Osteocyte (in vitro differentiated cells): ENCODE measurements at regions not wholly inside any gene's neighbourhood (a gene's known extent, or its start where the extent isn't known, plus 50 kb on each side); places are given as distances from the start of the nearest gene placed in this dataset.

Experiments used
- DNase-seq: peaks from one replicate; pipeline ENCODE4 v3.0.0; 2021; ENCODE audit warnings: mixed read lengths; ENCODE audit not compliant: unreplicated experiment; ENCODE audit errors: extremely low spot score
- H3K27ac Mint-ChIP-seq: one replicate; pipeline ENCODE4 v1.8.0; 2021; ENCODE audit warnings: mild to moderate bottlenecking, mixed read lengths; ENCODE audit not compliant: unreplicated experiment
- H3K27me3 Mint-ChIP-seq: one replicate; pipeline ENCODE4 v1.8.0; 2021; ENCODE audit warnings: mixed read lengths; ENCODE audit not compliant: unreplicated experiment
- H3K36me3 Mint-ChIP-seq: one replicate; pipeline ENCODE4 v1.8.0; 2021; ENCODE audit warnings: mixed read lengths; ENCODE audit not compliant: unreplicated experiment
- H3K4me1 Mint-ChIP-seq: one replicate; pipeline ENCODE4 v1.8.0; 2021; ENCODE audit warnings: mixed read lengths; ENCODE audit not compliant: unreplicated experiment
- H3K4me3 Mint-ChIP-seq: one replicate; pipeline ENCODE4 v1.8.0; 2021; ENCODE audit warnings: mild to moderate bottlenecking, moderate library complexity, mixed read lengths; ENCODE audit not compliant: unreplicated experiment
- H3K9me3 Mint-ChIP-seq: one replicate; pipeline ENCODE4 v1.8.0; 2021; ENCODE audit warnings: mixed read lengths; ENCODE audit not compliant: unreplicated experiment
- CTCF ChIP-seq: fragments of 200-600 bp; sonication (generic); IDR thresholded peaks from 2 replicates; pipeline ENCODE4 v1.5.0; 2021; ENCODE audit warnings: antibody characterized with exemption, mild to moderate bottlenecking, moderate library complexity

GRCh38 chrX:20421275-20421674 is 154.6 kb upstream of the RPS6KA3 start:
- no peaks in the 10 kb centered on the region for H3K4me1 Mint-ChIP-seq
- DNase-seq, result no peak

GRCh38 chrX:20420058-20420457 is 153.3 kb upstream of the RPS6KA3 start:
- DNase-seq, result no peak
- Mint-ChIP-seq H3K4me3 (no peak overlapping the region), H3K36me3 (no peaks in the 10 kb centered on the region), H3K4me1 (no peaks in the 10 kb centered on the region), H3K9me3 (peaks cover 7% of the 10 kb centered on the region), H3K27me3 (no peaks in the 10 kb centered on the region), H3K27ac (no peak overlapping the region)
- no peak for TF ChIP-seq CTCF

More at GRCh38 chrX:20421275-20421674, 154.6 kb upstream of the RPS6KA3 start:
- H3K36me3 Mint-ChIP-seq, result no peaks in the 10 kb centered on the region
- peaks cover 8% of the 10 kb centered on the region for H3K9me3 Mint-ChIP-seq
- H3K27ac Mint-ChIP-seq, result no peak overlapping the region
- no peak for TF ChIP-seq CTCF
- no peak overlapping the region for H3K4me3 Mint-ChIP-seq
- no peaks in the 10 kb centered on the region for H3K27me3 Mint-ChIP-seq

GRCh38 chrX:20418379-20419150 is 151.9 kb upstream of the RPS6KA3 start:
- no peaks in the 10 kb centered on the region for H3K27me3 Mint-ChIP-seq
- H3K36me3 Mint-ChIP-seq, result no peaks in the 10 kb centered on the region
- H3K27ac Mint-ChIP-seq, result no peak overlapping the region
- no peaks in the 10 kb centered on the region for H3K4me1 Mint-ChIP-seq
- no peak overlapping the region for H3K4me3 Mint-ChIP-seq
- H3K9me3 Mint-ChIP-seq, result no peaks in the 10 kb centered on the region
- TF ChIP-seq CTCF, result no peak
- DNase-seq, result no peak

- TF ChIP-seq CTCF, result no peak
- no peak overlapping the region for H3K4me3 Mint-ChIP-seq
- peaks cover 1% of the 10 kb centered on the region for H3K9me3 Mint-ChIP-seq
- no peaks in the 10 kb centered on the region for H3K36me3 Mint-ChIP-seq
- DNase-seq, result no peak
- no peaks in the 10 kb centered on the region for H3K4me1 Mint-ChIP-seq
- no peak overlapping the region for H3K27ac Mint-ChIP-seq
- H3K27me3 Mint-ChIP-seq, result no peaks in the 10 kb centered on the region
Observed at GRCh38 chrX:20414762-20415445, 148.2 kb upstream of the RPS6KA3 start.

GRCh38 chrX:20414066-20414465 is 147.4 kb upstream of the RPS6KA3 start:
- Mint-ChIP-seq H3K36me3 (no peaks in the 10 kb centered on the region), H3K27me3 (no peaks in the 10 kb centered on the region), H3K9me3 (peaks cover 7% of the 10 kb centered on the region), H3K4me3 (no peak overlapping the region), H3K4me1 (no peaks in the 10 kb centered on the region), H3K27ac (no peak overlapping the region)
- TF ChIP-seq CTCF, result no peak
- no peak for DNase-seq
